ENCODE measurements at regions not wholly inside any gene's neighbourhood (a gene's known extent, or its start where the extent isn't known, plus 50 kb on each side); places are given as distances from the start of the nearest gene placed in this dataset.

DNA sequence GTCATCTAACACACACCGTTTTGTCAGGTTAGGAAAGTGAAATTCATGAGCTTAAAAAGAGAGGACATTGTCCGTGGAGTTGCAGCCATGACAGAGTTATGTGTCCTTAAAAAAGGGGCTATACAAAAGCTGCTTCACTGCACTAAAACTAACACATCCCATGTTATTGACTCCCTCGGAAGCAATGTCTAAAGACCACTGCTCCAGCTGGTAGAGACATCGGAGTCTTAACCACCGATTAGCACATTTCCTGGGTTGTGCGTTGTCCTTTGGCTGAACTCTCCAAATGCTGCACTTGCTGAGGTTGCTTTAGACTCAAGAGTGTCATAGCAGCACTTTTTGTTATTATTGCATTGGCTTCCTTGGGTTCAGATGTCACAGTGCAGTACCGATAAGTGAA is 128.3 kb upstream of the C9orf72 start:
- ChIA-PET CTCF (ENCODE audit: low intra/inter-chr PET ratio) (no interaction called here), POLR2A (no interaction called here)
- 0% methylated on average over 2 of the region's 7 CpGs for WGBS (ENCODE audit: insufficient coverage, low coverage, missing lambda C conversion rate)
- intact Hi-C loops (cut with micrococcal nuclease): no loop called here
- Histone ChIP-seq H3K9me3 (replicated peaks; ENCODE audit: control insufficient read depth, insufficient read depth, low read depth, low read length) (no peaks in the 10 kb centered on the region), H4K20me1 (replicated peaks; ENCODE audit: control insufficient read depth, insufficient read depth, low read length) (no peaks in the 10 kb centered on the region), H3K4me3 (no peak overlapping the region), H3K9ac (ENCODE audit: insufficient read depth in 1 of 2, low read depth in 2 of 2, low read length in 2 of 2) (no peak overlapping the region), H3K27ac (ENCODE audit: extremely low read depth, low read depth, low read length) (no peak overlapping the region), H3K79me2 (ENCODE audit: control insufficient read depth, insufficient read depth, low read length) (no peaks in the 10 kb centered on the region), H3K4me1 (replicated peaks in 1 of 2; ENCODE audit: control insufficient read depth in 2 of 2, insufficient read depth in 2 of 2, low read length in 2 of 2) (no peaks in the 10 kb centered on the region), H2AFZ (ENCODE audit: low read depth, low read length) (no peak overlapping the region), H3K27me3 (ENCODE audit: control insufficient read depth in 2 of 2, insufficient read depth in 2 of 2, low read length in 2 of 2) (no peaks in the 10 kb centered on the region), H3K9me1 (ENCODE audit: control insufficient read depth, insufficient read depth, low read length) (no peaks in the 10 kb centered on the region), H3K36me3 (ENCODE audit: control insufficient read depth, insufficient read depth, low read length) (no peaks in the 10 kb centered on the region), H3K4me2 (ENCODE audit: insufficient read depth, low read length) (no peak overlapping the region)
- FAIRE-seq: no peak
- no peak for ATAC-seq
- TF ChIP-seq, protein P1, sequence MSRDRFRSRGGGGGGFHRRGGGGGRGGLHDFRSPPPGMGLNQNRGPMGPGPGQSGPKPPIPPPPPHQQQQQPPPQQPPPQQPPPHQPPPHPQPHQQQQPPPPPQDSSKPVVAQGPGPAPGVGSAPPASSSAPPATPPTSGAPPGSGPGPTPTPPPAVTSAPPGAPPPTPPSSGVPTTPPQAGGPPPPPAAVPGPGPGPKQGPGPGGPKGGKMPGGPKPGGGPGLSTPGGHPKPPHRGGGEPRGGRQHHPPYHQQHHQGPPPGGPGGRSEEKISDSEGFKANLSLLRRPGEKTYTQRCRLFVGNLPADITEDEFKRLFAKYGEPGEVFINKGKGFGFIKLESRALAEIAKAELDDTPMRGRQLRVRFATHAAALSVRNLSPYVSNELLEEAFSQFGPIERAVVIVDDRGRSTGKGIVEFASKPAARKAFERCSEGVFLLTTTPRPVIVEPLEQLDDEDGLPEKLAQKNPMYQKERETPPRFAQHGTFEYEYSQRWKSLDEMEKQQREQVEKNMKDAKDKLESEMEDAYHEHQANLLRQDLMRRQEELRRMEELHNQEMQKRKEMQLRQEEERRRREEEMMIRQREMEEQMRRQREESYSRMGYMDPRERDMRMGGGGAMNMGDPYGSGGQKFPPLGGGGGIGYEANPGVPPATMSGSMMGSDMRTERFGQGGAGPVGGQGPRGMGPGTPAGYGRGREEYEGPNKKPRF (IDR thresholded peaks at IDR 0.05; ENCODE audit: low read depth, low read length): no peak
- TF ChIP-seq KAT2B (IDR thresholded peaks at IDR 0.05; ENCODE audit: low read depth, low read length): no peak
- no peak for TF ChIP-seq FOXJ3 (CRISPR knock-in tag; IDR thresholded peaks at IDR 0.05)
- no peak for TF ChIP-seq PCBP2 (IDR thresholded peaks at IDR 0.05; ENCODE audit: low read depth, low read length, poor library complexity, severe bottlenecking)
- TF ChIP-seq EWSR1 (IDR thresholded peaks at IDR 0.05; ENCODE audit: borderline replicate concordance, low read depth, partially characterized antibody): no peak
- no peak for TF ChIP-seq ZFP30 (CRISPR knock-in tag; IDR thresholded peaks at IDR 0.05; ENCODE audit: borderline replicate concordance)
- no peak for TF ChIP-seq EGR1 (conservative IDR thresholded peaks at IDR 0.05)
- TF ChIP-seq TSC22D4 (tag; IDR thresholded peaks at IDR 0.05): no peak
- TF ChIP-seq, protein P2, sequence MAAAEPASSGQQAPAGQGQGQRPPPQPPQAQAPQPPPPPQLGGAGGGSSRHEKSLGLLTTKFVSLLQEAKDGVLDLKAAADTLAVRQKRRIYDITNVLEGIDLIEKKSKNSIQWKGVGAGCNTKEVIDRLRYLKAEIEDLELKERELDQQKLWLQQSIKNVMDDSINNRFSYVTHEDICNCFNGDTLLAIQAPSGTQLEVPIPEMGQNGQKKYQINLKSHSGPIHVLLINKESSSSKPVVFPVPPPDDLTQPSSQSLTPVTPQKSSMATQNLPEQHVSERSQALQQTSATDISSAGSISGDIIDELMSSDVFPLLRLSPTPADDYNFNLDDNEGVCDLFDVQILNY (CRISPR knock-in tag; IDR thresholded peaks at IDR 0.05): no peak
- TF ChIP-seq, protein P3, sequence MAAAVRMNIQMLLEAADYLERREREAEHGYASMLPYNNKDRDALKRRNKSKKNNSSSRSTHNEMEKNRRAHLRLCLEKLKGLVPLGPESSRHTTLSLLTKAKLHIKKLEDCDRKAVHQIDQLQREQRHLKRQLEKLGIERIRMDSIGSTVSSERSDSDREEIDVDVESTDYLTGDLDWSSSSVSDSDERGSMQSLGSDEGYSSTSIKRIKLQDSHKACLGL (CRISPR knock-in tag; IDR thresholded peaks at IDR 0.05; ENCODE audit: borderline replicate concordance, poor library complexity, severe bottlenecking): no peak
- TF ChIP-seq, protein P4, sequence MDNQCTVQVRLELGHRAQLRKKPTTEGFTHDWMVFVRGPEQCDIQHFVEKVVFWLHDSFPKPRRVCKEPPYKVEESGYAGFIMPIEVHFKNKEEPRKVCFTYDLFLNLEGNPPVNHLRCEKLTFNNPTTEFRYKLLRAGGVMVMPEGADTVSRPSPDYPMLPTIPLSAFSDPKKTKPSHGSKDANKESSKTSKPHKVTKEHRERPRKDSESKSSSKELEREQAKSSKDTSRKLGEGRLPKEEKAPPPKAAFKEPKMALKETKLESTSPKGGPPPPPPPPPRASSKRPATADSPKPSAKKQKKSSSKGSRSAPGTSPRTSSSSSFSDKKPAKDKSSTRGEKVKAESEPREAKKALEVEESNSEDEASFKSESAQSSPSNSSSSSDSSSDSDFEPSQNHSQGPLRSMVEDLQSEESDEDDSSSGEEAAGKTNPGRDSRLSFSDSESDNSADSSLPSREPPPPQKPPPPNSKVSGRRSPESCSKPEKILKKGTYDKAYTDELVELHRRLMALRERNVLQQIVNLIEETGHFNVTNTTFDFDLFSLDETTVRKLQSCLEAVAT (IDR thresholded peaks at IDR 0.05): no peak
- no peak for TF ChIP-seq YBX1 (IDR thresholded peaks at IDR 0.05)
- no peak for TF ChIP-seq ZNF274 (IDR thresholded peaks at IDR 0.05; ENCODE audit: borderline replicate concordance, low read depth, low read length)
- no peak for TF ChIP-seq DPF2 (IDR thresholded peaks at IDR 0.05)
- TF ChIP-seq PTTG1 (tag; IDR thresholded peaks at IDR 0.05; ENCODE audit: low read depth): no peak
- DNase-seq (ENCODE audit: extremely low read depth in 1 of 4, low spot score in 3 of 4): no peak
- in situ Hi-C loops (cut with MboI): no loop called here
- BruUV-seq (replicated peaks): no TSS peak

Measured in K562 (cell line).